K562 (cell line): ENCODE measurements at regions not wholly inside any gene's neighbourhood (a gene's known extent, or its start where the extent isn't known, plus 50 kb on each side); places are given as distances from the start of the nearest gene placed in this dataset.

Experiments used
- CTCF ChIP-seq, 3 experiments: IDR thresholded peaks in 2 of 3; conservative IDR thresholded peaks in 1 of 3; 2 replicates each; pipeline ENCODE4 v1.5.1; 2011 to 2012; ENCODE audit warnings: low read length in 3 of 3, mild to moderate bottlenecking in 3 of 3, control low read depth in 2 of 3, improper control_type of control experiment in 1 of 3, inconsistent platforms in 1 of 3, low read depth in 1 of 3, mixed read lengths in 1 of 3, moderate library complexity in 1 of 3; ENCODE audit not compliant: insufficient read depth in 2 of 3
- E2F8 ChIP-seq: fragments of 450-650 bp; IDR thresholded peaks from 2 replicates; pipeline ENCODE4 v1.7.1; 2018; ENCODE audit warnings: mild to moderate bottlenecking, low read depth; ENCODE audit not compliant: partially characterized antibody
- RCOR1 ChIP-seq, 2 experiments: IDR thresholded peaks; 2 replicates each; pipeline ENCODE4 v1.6.1; 2012; ENCODE audit warnings: low read depth in 2 of 2, low read length in 2 of 2, borderline replicate concordance in 1 of 2, improper control_type of control experiment in 1 of 2
- ZNF134 ChIP-seq: fragments of 250-450 bp; sonication (Bioruptor Pico); conservative IDR thresholded peaks from 2 replicates; pipeline ENCODE4 v1.4.0; 2020

- no peak for TF ChIP-seq RCOR1 (IDR thresholded peaks at IDR 0.05; ENCODE audit: borderline replicate concordance in 1 of 2, low read depth in 2 of 2, low read length in 2 of 2)
- no peak for TF ChIP-seq E2F8
- TF ChIP-seq ZNF134 (CRISPR knock-in tag): no peak
- no peak for TF ChIP-seq CTCF (IDR thresholded peaks at IDR 0.05 in 2 of 3, conservative IDR thresholded peaks at IDR 0.05 in 1 of 3; ENCODE audit: insufficient read depth in 2 of 3, low read depth in 1 of 3, low read length in 3 of 3)
Measured at GRCh38 chr2:41927581-41928264, 120.1 kb upstream of the PKDCC start.
